SK-N-SH treated with all-trans-retinoic acid at 6 μM for 48 hours (cell line): ENCODE measurements at regions not wholly inside any gene's neighbourhood (a gene's known extent, or its start where the extent isn't known, plus 50 kb on each side); places are given as distances from the start of the nearest gene placed in this dataset.
"Not testable (repeated sequence)": the region's sequence is repeated elsewhere in the genome, so short reads cannot be mapped to it uniquely, and the experiment has no call there.

Source experiments
- ATAC-seq: fragments of 200-7000 bp; cut with Tn5 transposase; 3 replicates; pipeline ENCODE4 v1.9.1; 2020; ENCODE audit warnings: mild to moderate bottlenecking, moderate library complexity
- ARNTL ChIP-seq: fragments of 450-650 bp; formaldehyde crosslinking; IDR thresholded peaks from 2 replicates; pipeline ENCODE4 v1.5.0; 2020; ENCODE audit warnings: low read depth, mild to moderate bottlenecking, moderate library complexity, borderline replicate concordance
- BACH2 ChIP-seq: fragments of 250-450 bp; sonication (Bioruptor Pico); IDR thresholded peaks from 2 replicates; pipeline ENCODE4 v1.9.0; 2021; ENCODE audit warnings: mild to moderate bottlenecking, borderline replicate concordance
- CREB5 ChIP-seq: fragments of 250-450 bp; sonication (Bioruptor Pico); IDR thresholded peaks from 2 replicates; pipeline ENCODE4 v1.5.1; 2020; ENCODE audit warnings: low read depth, mild to moderate bottlenecking, moderate library complexity
- CSDC2 ChIP-seq: fragments of 250-450 bp; sonication (Bioruptor Pico); IDR thresholded peaks from 2 replicates; pipeline ENCODE4 v1.5.0; 2020; ENCODE audit warnings: mild to moderate bottlenecking, moderate library complexity
- CSRNP3 ChIP-seq: fragments of 250-450 bp; sonication (Bioruptor Pico); IDR thresholded peaks from 2 replicates; pipeline ENCODE4 v1.5.1; 2021; ENCODE audit warnings: mild to moderate bottlenecking, moderate library complexity
- ESRRG ChIP-seq: fragments of 250-450 bp; sonication (Bioruptor Pico); IDR thresholded peaks from 2 replicates; pipeline ENCODE4 v1.6.1; 2021; ENCODE audit warnings: mild to moderate bottlenecking
- GLIS3 ChIP-seq: fragments of 250-450 bp; sonication (Bioruptor Pico); IDR thresholded peaks from 2 replicates; pipeline ENCODE4 v1.5.0; 2020; ENCODE audit warnings: mild to moderate bottlenecking, moderate library complexity
- ISL1 ChIP-seq: fragments of 250-450 bp; sonication (Bioruptor Pico); IDR thresholded peaks from 2 replicates; pipeline ENCODE4 v2.1.2; 2022; ENCODE audit warnings: mild to moderate bottlenecking, moderate library complexity
- OSR1 ChIP-seq: fragments of 250-450 bp; sonication (Bioruptor Pico); IDR thresholded peaks from 2 replicates; pipeline ENCODE4 v1.8.0; 2022; ENCODE audit warnings: moderate library complexity, mild to moderate bottlenecking, inconsistent platforms
- POU6F1 ChIP-seq: fragments of 250-450 bp; sonication (Bioruptor Pico); IDR thresholded peaks from 2 replicates; pipeline ENCODE4 v1.8.0; 2021; ENCODE audit warnings: low read depth, mild to moderate bottlenecking, moderate library complexity, borderline replicate concordance
- PPARA ChIP-seq: fragments of 250-450 bp; sonication (Bioruptor Pico); IDR thresholded peaks from 2 replicates; pipeline ENCODE4 v1.5.0; 2020; ENCODE audit warnings: mild to moderate bottlenecking, borderline replicate concordance
- SNAI2 ChIP-seq: fragments of 250-450 bp; sonication (Bioruptor Pico); IDR thresholded peaks from 2 replicates; pipeline ENCODE4 v1.5.0; 2020; ENCODE audit warnings: mild to moderate bottlenecking, moderate library complexity
- TOX ChIP-seq: fragments of 250-450 bp; sonication (Bioruptor Pico); IDR thresholded peaks from 2 replicates; pipeline ENCODE4 v1.8.0; 2021; ENCODE audit warnings: mild to moderate bottlenecking, moderate library complexity, borderline replicate concordance
- TSHZ2 ChIP-seq: fragments of 250-450 bp; sonication (Bioruptor Pico); IDR thresholded peaks from 2 replicates; pipeline ENCODE4 v1.5.0; 2020; ENCODE audit warnings: mild to moderate bottlenecking, moderate library complexity
- ZC3H10 ChIP-seq: fragments of 250-450 bp; sonication (Bioruptor Pico); IDR thresholded peaks from 2 replicates; pipeline ENCODE4 v1.5.1; 2021; ENCODE audit warnings: mild to moderate bottlenecking, moderate library complexity
- ZFP3 ChIP-seq: fragments of 250-450 bp; sonication (Bioruptor Pico); IDR thresholded peaks from 2 replicates; pipeline ENCODE4 v1.5.0; 2020; ENCODE audit warnings: mild to moderate bottlenecking, moderate library complexity
- ZFP30 ChIP-seq: fragments of 450-650 bp; formaldehyde crosslinking; IDR thresholded peaks from 2 replicates; pipeline ENCODE4 v1.5.0; 2022; ENCODE audit warnings: mild to moderate bottlenecking, moderate library complexity
- ZNF565 ChIP-seq: fragments of 450-650 bp; formaldehyde crosslinking; conservative IDR thresholded peaks from 2 replicates; pipeline ENCODE4 v1.5.0; 2020; ENCODE audit warnings: low read depth, mild to moderate bottlenecking, moderate library complexity
- ZNF70 ChIP-seq: fragments of 450-650 bp; formaldehyde crosslinking; IDR thresholded peaks from 2 replicates; pipeline ENCODE4 v1.5.0; 2020; ENCODE audit warnings: mild to moderate bottlenecking, moderate library complexity
- ZNF8 ChIP-seq: fragments of 450-650 bp; formaldehyde crosslinking; IDR thresholded peaks from 2 replicates; pipeline ENCODE4 v1.5.0; 2020; ENCODE audit warnings: mild to moderate bottlenecking, moderate library complexity

GRCh38 chr7:131927770-131928423 lies 371.5 kb upstream of the PODXL start:
- TF ChIP-seq BACH2 (CRISPR knock-in tag) (no peak), GLIS3 (no peak), ISL1 (CRISPR knock-in tag) (no peak), ZNF70 (CRISPR knock-in tag) (no peak), PPARA (CRISPR knock-in tag) (no peak), CREB5 (no peak), ESRRG (no peak)
- ATAC-seq, result no peak

- ATAC-seq, result no peak
- TF ChIP-seq CSRNP3, result no peak
- no peak for TF ChIP-seq BACH2 (CRISPR knock-in tag)
- no peak for TF ChIP-seq ZNF565 (CRISPR knock-in tag)
- TF ChIP-seq TOX (CRISPR knock-in tag), result no peak
- no peak for TF ChIP-seq SNAI2 (CRISPR knock-in tag)
- TF ChIP-seq PPARA (CRISPR knock-in tag), result no peak
- TF ChIP-seq ARNTL (CRISPR knock-in tag), result no peak
- TF ChIP-seq TSHZ2 (CRISPR knock-in tag), result no peak
- TF ChIP-seq ZNF8, result no peak
- TF ChIP-seq GLIS3, result no peak
- TF ChIP-seq CREB5, result no peak
- no peak for TF ChIP-seq ZNF70 (CRISPR knock-in tag)
- no peak for TF ChIP-seq CSDC2 (CRISPR knock-in tag)
- no peak for TF ChIP-seq ISL1 (CRISPR knock-in tag)
- no peak for TF ChIP-seq POU6F1 (CRISPR knock-in tag)
- TF ChIP-seq OSR1, result no peak
- no peak for TF ChIP-seq ESRRG
- no peak for TF ChIP-seq ZFP3 (CRISPR knock-in tag)
- TF ChIP-seq ZFP30 (CRISPR knock-in tag), result no peak
- TF ChIP-seq, all 23 proteins: peak for 0
Measured at GRCh38 chr7:131925636-131926035, 369.2 kb upstream of the PODXL start.

- ATAC-seq, result no peak
- TF ChIP-seq POU6F1 (CRISPR knock-in tag) (no peak), TOX (CRISPR knock-in tag) (no peak), ZFP30 (CRISPR knock-in tag) (no peak), ESRRG (no peak), ZC3H10 (CRISPR knock-in tag) (no peak), CSRNP3 (no peak), ZFP3 (CRISPR knock-in tag) (no peak), ZNF565 (CRISPR knock-in tag) (no peak), PPARA (CRISPR knock-in tag) (no peak)
Measured at GRCh38 chr7:131924857-131925256, 368.4 kb upstream of the PODXL start.

GRCh38 chr7:131922948-131923347 lies 366.5 kb upstream of the PODXL start:
- ATAC-seq, result not testable (repeated sequence)
